ENCODE measurements at regions not wholly inside any gene's neighbourhood (a gene's known extent, or its start where the extent isn't known, plus 50 kb on each side); places are given as distances from the start of the nearest gene placed in this dataset.

- 0 out of 2 replicates have a peak, but pooled peaks have one; percentile 17 for TF ChIP-seq ARID5B (CRISPR knock-in tag; IDR thresholded peaks at IDR 0.05)
- TF ChIP-seq SOX13 (IDR thresholded peaks at IDR 0.05) = peak; percentile 35; the same call in 1 of the 2 replicates
- TF ChIP-seq SOX13 (CRISPR knock-in tag; conservative IDR thresholded peaks at IDR 0.05 in 1 of 2, IDR thresholded peaks at IDR 0.05 in 1 of 2) = peak in 1 of 2 experiments; percentile 85; a peak in 2 of 4 replicates
- TF ChIP-seq ZFAT (CRISPR knock-in tag; conservative IDR thresholded peaks at IDR 0.05) = no peak
- peak; percentile 57; the same call in 1 of the 2 replicates for TF ChIP-seq SOX5 (CRISPR knock-in tag; IDR thresholded peaks at IDR 0.05; ENCODE audit: borderline replicate concordance)
- peak; percentile 76 for TF ChIP-seq HNRNPK (IDR thresholded peaks at IDR 0.05; ENCODE audit: low read depth, low read length, poor library complexity, severe bottlenecking)
- TF ChIP-seq, protein P1, sequence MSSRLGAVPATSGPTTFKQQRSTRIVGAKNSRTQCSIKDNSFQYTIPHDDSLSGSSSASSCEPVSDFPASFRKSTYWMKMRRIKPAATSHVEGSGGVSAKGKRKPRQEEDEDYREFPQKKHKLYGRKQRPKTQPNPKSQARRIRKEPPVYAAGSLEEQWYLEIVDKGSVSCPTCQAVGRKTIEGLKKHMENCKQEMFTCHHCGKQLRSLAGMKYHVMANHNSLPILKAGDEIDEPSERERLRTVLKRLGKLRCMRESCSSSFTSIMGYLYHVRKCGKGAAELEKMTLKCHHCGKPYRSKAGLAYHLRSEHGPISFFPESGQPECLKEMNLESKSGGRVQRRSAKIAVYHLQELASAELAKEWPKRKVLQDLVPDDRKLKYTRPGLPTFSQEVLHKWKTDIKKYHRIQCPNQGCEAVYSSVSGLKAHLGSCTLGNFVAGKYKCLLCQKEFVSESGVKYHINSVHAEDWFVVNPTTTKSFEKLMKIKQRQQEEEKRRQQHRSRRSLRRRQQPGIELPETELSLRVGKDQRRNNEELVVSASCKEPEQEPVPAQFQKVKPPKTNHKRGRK (CRISPR knock-in tag; IDR thresholded peaks at IDR 0.05) = 0 out of 2 replicates have a peak, but pooled peaks have one; percentile 74
- TF ChIP-seq AKAP8 (CRISPR knock-in tag; IDR thresholded peaks at IDR 0.05) = no peak
- TF ChIP-seq TGIF2 (CRISPR knock-in tag; IDR thresholded peaks at IDR 0.05) = no peak
- no peak for TF ChIP-seq ELK4 (CRISPR knock-in tag; IDR thresholded peaks at IDR 0.05; ENCODE audit: borderline replicate concordance)
- TF ChIP-seq, protein P2, sequence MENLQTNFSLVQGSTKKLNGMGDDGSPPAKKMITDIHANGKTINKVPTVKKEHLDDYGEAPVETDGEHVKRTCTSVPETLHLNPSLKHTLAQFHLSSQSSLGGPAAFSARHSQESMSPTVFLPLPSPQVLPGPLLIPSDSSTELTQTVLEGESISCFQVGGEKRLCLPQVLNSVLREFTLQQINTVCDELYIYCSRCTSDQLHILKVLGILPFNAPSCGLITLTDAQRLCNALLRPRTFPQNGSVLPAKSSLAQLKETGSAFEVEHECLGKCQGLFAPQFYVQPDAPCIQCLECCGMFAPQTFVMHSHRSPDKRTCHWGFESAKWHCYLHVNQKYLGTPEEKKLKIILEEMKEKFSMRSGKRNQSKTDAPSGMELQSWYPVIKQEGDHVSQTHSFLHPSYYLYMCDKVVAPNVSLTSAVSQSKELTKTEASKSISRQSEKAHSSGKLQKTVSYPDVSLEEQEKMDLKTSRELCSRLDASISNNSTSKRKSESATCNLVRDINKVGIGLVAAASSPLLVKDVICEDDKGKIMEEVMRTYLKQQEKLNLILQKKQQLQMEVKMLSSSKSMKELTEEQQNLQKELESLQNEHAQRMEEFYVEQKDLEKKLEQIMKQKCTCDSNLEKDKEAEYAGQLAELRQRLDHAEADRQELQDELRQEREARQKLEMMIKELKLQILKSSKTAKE (CRISPR knock-in tag; IDR thresholded peaks at IDR 0.05; ENCODE audit: borderline replicate concordance) = no peak
- TF ChIP-seq SRSF9 (IDR thresholded peaks at IDR 0.05; ENCODE audit: borderline replicate concordance, insufficient read depth, low read depth, low read length, poor library complexity, severe bottlenecking) = no peak
- no peak for TF ChIP-seq JUN (CRISPR knock-in tag; IDR thresholded peaks at IDR 0.05)
These were observed 107.2 kb upstream of the EDEM3 start (continued) for GRCh38 chr1:184861755-184862336.
